HEK293 (cell line): ENCODE measurements at regions not wholly inside any gene's neighbourhood (a gene's known extent, or its start where the extent isn't known, plus 50 kb on each side); places are given as distances from the start of the nearest gene placed in this dataset.

ENCODE experiments used
- CTCF ChIA-PET: fragments of 350-600 bp; formaldehyde crosslinking; extraction: SDS; loops from one replicate; lab custom pipeline; 2021; ENCODE audit warnings: antibody characterized with exemption; lab: Yijun Ruan, JAX
- POLR2A ChIA-PET: fragments of 300-600 bp; formaldehyde crosslinking; extraction: SDS; loops from one replicate; lab custom pipeline; 2020; ENCODE audit warnings: antibody characterized with exemption, inconsistent platforms; lab: Yijun Ruan, JAX
- H3K27ac ChIP-seq: fragments of 200-500 bp; sonication (Bioruptor generic); 2 replicates; pipeline ENCODE4 v1.5.1; 2014; ENCODE audit warnings: low read depth, low read length, control low read depth, inconsistent platforms; ENCODE audit errors: extremely low read depth
- H3K36me3 ChIP-seq, 2 experiments: fragments of 200-500 bp in 1 of 2; sonication (Bioruptor generic) in 1 of 2; 1 replicate in 1 of 2; 2 replicates in 1 of 2; pipeline ENCODE4 v1.5.1; 2014 to 2017; ENCODE audit warnings: inconsistent platforms in 2 of 2, low read length in 2 of 2; ENCODE audit not compliant: control insufficient read depth in 2 of 2, insufficient read depth in 1 of 2
- H3K4me1 ChIP-seq: fragments of 200-500 bp; sonication (Bioruptor generic); 2 replicates; pipeline ENCODE4 v1.5.1; 2014; ENCODE audit warnings: mild to moderate bottlenecking, low read length, inconsistent platforms; ENCODE audit not compliant: control insufficient read depth, insufficient read depth
- H3K4me3 ChIP-seq: 2 replicates; pipeline ENCODE4 v1.5.1; 2011; ENCODE audit warnings: low read depth, mild to moderate bottlenecking, control low read depth, low read length, moderate library complexity
- H3K9me3 ChIP-seq: fragments of 200-500 bp; sonication (Bioruptor generic); 2 replicates; pipeline ENCODE4 v1.5.1; 2014; ENCODE audit warnings: low read depth, low read length, inconsistent platforms; ENCODE audit not compliant: control insufficient read depth, insufficient read depth
- PRDM1 ChIP-seq: fragments of 450-650 bp; formaldehyde crosslinking; IDR thresholded peaks from 2 replicates; pipeline ENCODE4; 2016; ENCODE audit warnings: missing biosample characterization, missing genetic modification characterization
- REPIN1 ChIP-seq: fragments of 450-650 bp; formaldehyde crosslinking; IDR thresholded peaks from 2 replicates; pipeline ENCODE4 v1.5.1; 2017; ENCODE audit warnings: missing biosample characterization, missing genetic modification characterization, low read depth
- ZBTB8A ChIP-seq: fragments of 450-650 bp; formaldehyde crosslinking; IDR thresholded peaks from 2 replicates; pipeline ENCODE4 v1.5.1; 2016; ENCODE audit warnings: missing biosample characterization, missing genetic modification characterization
- ZFP41 ChIP-seq: fragments of 450-650 bp; formaldehyde crosslinking; IDR thresholded peaks from 2 replicates; pipeline ENCODE4 v1.5.1; 2016; ENCODE audit warnings: missing biosample characterization, missing genetic modification characterization, borderline replicate concordance
- ZNF146 ChIP-seq: fragments of 450-650 bp; formaldehyde crosslinking; IDR thresholded peaks from 2 replicates; pipeline ENCODE4 v1.5.1; 2016; ENCODE audit warnings: missing biosample characterization, missing genetic modification characterization
- ZNF184 ChIP-seq: fragments of 450-650 bp; IDR thresholded peaks from 2 replicates; pipeline ENCODE4 v1.5.1; 2018; ENCODE audit warnings: missing biosample characterization, mild to moderate bottlenecking, missing genetic modification characterization
- ZNF248 ChIP-seq: fragments of 450-650 bp; formaldehyde crosslinking; IDR thresholded peaks from 2 replicates; pipeline ENCODE4 v1.5.1; 2017; ENCODE audit warnings: missing biosample characterization, missing genetic modification characterization
- ZNF350 ChIP-seq: fragments of 450-650 bp; formaldehyde crosslinking; IDR thresholded peaks from 2 replicates; pipeline ENCODE4 v1.5.0; 2017; ENCODE audit warnings: missing biosample characterization, mild to moderate bottlenecking, missing genetic modification characterization
- ZNF37A ChIP-seq: fragments of 450-650 bp; IDR thresholded peaks from 2 replicates; pipeline ENCODE4 v1.5.1; 2018; ENCODE audit warnings: missing biosample characterization, missing genetic modification characterization
- ZNF391 ChIP-seq: fragments of 450-650 bp; formaldehyde crosslinking; IDR thresholded peaks from 2 replicates; pipeline ENCODE4 v1.5.1; 2016; ENCODE audit warnings: low read depth, missing biosample characterization, missing genetic modification characterization, borderline replicate concordance
- ZNF416 ChIP-seq: fragments of 450-650 bp; formaldehyde crosslinking; IDR thresholded peaks from 2 replicates; pipeline ENCODE4 v1.5.1; 2016; ENCODE audit warnings: missing biosample characterization, missing genetic modification characterization
- ZNF571 ChIP-seq: fragments of 450-650 bp; formaldehyde crosslinking; IDR thresholded peaks from 2 replicates; pipeline ENCODE4 v1.5.0; 2017; ENCODE audit warnings: missing biosample characterization, missing genetic modification characterization
- ZNF701 ChIP-seq: fragments of 450-650 bp; formaldehyde crosslinking; IDR thresholded peaks from 2 replicates; pipeline ENCODE4 v1.5.1; 2016; ENCODE audit warnings: missing biosample characterization, missing genetic modification characterization
- ZNF837 ChIP-seq: fragments of 450-650 bp; formaldehyde crosslinking; IDR thresholded peaks from 2 replicates; pipeline ENCODE4 v1.5.1; 2016; ENCODE audit warnings: missing biosample characterization, missing genetic modification characterization
- TF ChIP-seq, protein P1 (sequence below): fragments of 450-650 bp; formaldehyde crosslinking; IDR thresholded peaks from 2 replicates; pipeline ENCODE4 v1.5.1; 2016; ENCODE audit warnings: missing biosample characterization, missing genetic modification characterization
- TF ChIP-seq, protein P2 (sequence below): fragments of 450-650 bp; formaldehyde crosslinking; IDR thresholded peaks from 2 replicates; pipeline ENCODE4 v1.5.1; 2016; ENCODE audit warnings: missing biosample characterization, missing genetic modification characterization
- TF ChIP-seq, protein P3 (sequence below): fragments of 450-650 bp; formaldehyde crosslinking; IDR thresholded peaks from 2 replicates; pipeline ENCODE4 v1.5.1; 2016; ENCODE audit warnings: missing biosample characterization, missing genetic modification characterization
- TF ChIP-seq, protein P4 (sequence below): fragments of 450-650 bp; formaldehyde crosslinking; IDR thresholded peaks from 2 replicates; pipeline ENCODE4 v1.5.1; 2016; ENCODE audit warnings: missing biosample characterization, missing genetic modification characterization
- TF ChIP-seq, protein P5 (sequence below): fragments of 450-650 bp; formaldehyde crosslinking; IDR thresholded peaks from 2 replicates; pipeline ENCODE4 v1.5.1; 2017; ENCODE audit warnings: missing biosample characterization, missing genetic modification characterization
- TF ChIP-seq, protein P6 (sequence below): fragments of 450-650 bp; formaldehyde crosslinking; IDR thresholded peaks from 2 replicates; pipeline ENCODE4 v1.5.1; 2016; ENCODE audit warnings: missing biosample characterization, missing genetic modification characterization

DNA sequence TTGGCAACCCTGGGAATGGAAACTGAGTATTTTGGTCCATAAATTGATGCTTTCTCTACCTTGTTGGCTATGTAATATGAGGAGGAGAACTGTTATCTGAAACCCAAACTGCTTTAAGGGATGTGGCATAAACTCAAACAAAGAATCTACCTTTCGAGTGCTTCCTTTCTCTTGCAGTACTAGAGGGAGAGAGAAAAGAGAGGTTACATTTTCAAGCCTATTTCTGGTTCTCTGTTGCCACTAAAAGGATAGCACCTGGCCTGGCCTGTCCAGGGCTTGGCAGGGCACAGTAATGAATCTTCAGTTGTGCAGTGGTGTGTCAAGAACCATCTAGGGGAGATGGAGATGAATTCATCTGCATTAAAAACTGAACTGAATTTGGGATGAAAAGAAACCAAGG is 308.6 kb downstream of the PTTG2 start (continued):
- TF ChIP-seq, protein P1, sequence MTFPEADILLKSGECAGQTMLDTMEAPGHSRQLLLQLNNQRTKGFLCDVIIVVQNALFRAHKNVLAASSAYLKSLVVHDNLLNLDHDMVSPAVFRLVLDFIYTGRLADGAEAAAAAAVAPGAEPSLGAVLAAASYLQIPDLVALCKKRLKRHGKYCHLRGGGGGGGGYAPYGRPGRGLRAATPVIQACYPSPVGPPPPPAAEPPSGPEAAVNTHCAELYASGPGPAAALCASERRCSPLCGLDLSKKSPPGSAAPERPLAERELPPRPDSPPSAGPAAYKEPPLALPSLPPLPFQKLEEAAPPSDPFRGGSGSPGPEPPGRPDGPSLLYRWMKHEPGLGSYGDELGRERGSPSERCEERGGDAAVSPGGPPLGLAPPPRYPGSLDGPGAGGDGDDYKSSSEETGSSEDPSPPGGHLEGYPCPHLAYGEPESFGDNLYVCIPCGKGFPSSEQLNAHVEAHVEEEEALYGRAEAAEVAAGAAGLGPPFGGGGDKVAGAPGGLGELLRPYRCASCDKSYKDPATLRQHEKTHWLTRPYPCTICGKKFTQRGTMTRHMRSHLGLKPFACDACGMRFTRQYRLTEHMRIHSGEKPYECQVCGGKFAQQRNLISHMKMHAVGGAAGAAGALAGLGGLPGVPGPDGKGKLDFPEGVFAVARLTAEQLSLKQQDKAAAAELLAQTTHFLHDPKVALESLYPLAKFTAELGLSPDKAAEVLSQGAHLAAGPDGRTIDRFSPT (tag by site-specific recombination), result no peak

DNA sequence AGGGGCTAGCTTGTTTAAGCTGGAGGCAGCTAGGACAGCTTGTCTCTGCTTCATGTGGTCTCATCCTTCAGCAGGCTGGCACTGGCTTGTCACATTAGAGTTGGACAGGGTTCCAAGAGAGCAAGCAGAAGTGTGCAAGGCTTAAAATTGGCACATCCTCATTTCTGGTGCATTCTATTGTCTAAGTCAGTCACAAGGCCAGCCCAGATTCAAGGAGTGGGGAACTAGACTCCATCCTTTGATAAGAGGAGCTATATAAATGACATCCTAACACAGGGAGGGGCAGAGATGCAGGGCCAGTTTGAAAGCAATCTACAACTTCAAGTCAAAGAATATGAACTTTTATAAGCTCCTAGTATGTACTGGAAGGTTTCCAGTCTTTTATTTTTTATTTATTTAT is 313.2 kb downstream of the PTTG2 start:
- ChIA-PET POLR2A (no interaction called here), CTCF (interaction anchor here (1.3 kb wide), 1 partner anchor 94 kb away, joined by 7 read pairs; no protein-coding TSS in a partner anchor)
- H3K9me3 ChIP-seq, result no peaks in the 10 kb centered on the region
- H3K36me3 ChIP-seq, result no peaks in the 10 kb centered on the region
- H3K27ac ChIP-seq, result no peak overlapping the region
- H3K4me3 ChIP-seq, result no peak overlapping the region
- no peaks in the 10 kb centered on the region; the same call in 1 of the 2 replicates for H3K4me1 ChIP-seq
- TF ChIP-seq, protein P2, sequence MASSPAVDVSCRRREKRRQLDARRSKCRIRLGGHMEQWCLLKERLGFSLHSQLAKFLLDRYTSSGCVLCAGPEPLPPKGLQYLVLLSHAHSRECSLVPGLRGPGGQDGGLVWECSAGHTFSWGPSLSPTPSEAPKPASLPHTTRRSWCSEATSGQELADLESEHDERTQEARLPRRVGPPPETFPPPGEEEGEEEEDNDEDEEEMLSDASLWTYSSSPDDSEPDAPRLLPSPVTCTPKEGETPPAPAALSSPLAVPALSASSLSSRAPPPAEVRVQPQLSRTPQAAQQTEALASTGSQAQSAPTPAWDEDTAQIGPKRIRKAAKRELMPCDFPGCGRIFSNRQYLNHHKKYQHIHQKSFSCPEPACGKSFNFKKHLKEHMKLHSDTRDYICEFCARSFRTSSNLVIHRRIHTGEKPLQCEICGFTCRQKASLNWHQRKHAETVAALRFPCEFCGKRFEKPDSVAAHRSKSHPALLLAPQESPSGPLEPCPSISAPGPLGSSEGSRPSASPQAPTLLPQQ (tag by site-specific recombination), result no peak
- TF ChIP-seq PRDM1, result no peak
- TF ChIP-seq REPIN1 (tag by site-specific recombination), result no peak
- TF ChIP-seq, protein P3, sequence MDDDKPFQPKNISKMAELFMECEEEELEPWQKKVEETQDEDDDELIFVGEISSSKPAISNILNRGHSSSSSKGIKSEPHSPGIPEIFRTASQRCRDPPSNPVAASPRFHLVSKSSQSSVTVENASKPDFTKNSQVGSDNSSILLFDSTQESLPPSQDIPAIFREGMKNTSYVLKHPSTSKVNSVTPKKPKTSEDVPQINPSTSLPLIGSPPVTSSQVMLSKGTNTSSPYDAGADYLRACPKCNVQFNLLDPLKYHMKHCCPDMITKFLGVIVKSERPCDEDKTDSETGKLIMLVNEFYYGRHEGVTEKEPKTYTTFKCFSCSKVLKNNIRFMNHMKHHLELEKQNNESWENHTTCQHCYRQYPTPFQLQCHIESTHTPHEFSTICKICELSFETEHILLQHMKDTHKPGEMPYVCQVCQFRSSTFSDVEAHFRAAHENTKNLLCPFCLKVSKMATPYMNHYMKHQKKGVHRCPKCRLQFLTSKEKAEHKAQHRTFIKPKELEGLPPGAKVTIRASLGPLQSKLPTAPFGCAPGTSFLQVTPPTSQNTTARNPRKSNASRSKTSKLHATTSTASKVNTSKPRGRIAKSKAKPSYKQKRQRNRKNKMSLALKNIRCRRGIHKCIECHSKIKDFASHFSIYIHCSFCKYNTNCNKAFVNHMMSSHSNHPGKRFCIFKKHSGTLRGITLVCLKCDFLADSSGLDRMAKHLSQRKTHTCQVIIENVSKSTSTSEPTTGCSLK (tag by site-specific recombination), result no peak
- TF ChIP-seq, protein P4, sequence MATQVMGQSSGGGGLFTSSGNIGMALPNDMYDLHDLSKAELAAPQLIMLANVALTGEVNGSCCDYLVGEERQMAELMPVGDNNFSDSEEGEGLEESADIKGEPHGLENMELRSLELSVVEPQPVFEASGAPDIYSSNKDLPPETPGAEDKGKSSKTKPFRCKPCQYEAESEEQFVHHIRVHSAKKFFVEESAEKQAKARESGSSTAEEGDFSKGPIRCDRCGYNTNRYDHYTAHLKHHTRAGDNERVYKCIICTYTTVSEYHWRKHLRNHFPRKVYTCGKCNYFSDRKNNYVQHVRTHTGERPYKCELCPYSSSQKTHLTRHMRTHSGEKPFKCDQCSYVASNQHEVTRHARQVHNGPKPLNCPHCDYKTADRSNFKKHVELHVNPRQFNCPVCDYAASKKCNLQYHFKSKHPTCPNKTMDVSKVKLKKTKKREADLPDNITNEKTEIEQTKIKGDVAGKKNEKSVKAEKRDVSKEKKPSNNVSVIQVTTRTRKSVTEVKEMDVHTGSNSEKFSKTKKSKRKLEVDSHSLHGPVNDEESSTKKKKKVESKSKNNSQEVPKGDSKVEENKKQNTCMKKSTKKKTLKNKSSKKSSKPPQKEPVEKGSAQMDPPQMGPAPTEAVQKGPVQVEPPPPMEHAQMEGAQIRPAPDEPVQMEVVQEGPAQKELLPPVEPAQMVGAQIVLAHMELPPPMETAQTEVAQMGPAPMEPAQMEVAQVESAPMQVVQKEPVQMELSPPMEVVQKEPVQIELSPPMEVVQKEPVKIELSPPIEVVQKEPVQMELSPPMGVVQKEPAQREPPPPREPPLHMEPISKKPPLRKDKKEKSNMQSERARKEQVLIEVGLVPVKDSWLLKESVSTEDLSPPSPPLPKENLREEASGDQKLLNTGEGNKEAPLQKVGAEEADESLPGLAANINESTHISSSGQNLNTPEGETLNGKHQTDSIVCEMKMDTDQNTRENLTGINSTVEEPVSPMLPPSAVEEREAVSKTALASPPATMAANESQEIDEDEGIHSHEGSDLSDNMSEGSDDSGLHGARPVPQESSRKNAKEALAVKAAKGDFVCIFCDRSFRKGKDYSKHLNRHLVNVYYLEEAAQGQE, result no peak
- TF ChIP-seq ZNF391 (tag by site-specific recombination), result no peak
- no peak for TF ChIP-seq ZNF350 (tag by site-specific recombination)
- no peak for TF ChIP-seq ZBTB8A (tag by site-specific recombination)
- TF ChIP-seq, protein P5, sequence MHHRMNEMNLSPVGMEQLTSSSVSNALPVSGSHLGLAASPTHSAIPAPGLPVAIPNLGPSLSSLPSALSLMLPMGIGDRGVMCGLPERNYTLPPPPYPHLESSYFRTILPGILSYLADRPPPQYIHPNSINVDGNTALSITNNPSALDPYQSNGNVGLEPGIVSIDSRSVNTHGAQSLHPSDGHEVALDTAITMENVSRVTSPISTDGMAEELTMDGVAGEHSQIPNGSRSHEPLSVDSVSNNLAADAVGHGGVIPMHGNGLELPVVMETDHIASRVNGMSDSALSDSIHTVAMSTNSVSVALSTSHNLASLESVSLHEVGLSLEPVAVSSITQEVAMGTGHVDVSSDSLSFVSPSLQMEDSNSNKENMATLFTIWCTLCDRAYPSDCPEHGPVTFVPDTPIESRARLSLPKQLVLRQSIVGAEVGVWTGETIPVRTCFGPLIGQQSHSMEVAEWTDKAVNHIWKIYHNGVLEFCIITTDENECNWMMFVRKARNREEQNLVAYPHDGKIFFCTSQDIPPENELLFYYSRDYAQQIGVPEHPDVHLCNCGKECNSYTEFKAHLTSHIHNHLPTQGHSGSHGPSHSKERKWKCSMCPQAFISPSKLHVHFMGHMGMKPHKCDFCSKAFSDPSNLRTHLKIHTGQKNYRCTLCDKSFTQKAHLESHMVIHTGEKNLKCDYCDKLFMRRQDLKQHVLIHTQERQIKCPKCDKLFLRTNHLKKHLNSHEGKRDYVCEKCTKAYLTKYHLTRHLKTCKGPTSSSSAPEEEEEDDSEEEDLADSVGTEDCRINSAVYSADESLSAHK (tag by site-specific recombination), result no peak
- no peak for TF ChIP-seq ZNF37A (tag by site-specific recombination)
- no peak for TF ChIP-seq ZNF416
- no peak for TF ChIP-seq ZNF571 (tag by site-specific recombination)
- TF ChIP-seq ZNF146 (tag by site-specific recombination), result no peak
- TF ChIP-seq ZFP41, result no peak
- no peak for TF ChIP-seq ZNF184 (tag by site-specific recombination)
- no peak for TF ChIP-seq ZNF701 (tag by site-specific recombination)
- TF ChIP-seq ZNF248 (tag by site-specific recombination), result no peak
- TF ChIP-seq, protein P6, sequence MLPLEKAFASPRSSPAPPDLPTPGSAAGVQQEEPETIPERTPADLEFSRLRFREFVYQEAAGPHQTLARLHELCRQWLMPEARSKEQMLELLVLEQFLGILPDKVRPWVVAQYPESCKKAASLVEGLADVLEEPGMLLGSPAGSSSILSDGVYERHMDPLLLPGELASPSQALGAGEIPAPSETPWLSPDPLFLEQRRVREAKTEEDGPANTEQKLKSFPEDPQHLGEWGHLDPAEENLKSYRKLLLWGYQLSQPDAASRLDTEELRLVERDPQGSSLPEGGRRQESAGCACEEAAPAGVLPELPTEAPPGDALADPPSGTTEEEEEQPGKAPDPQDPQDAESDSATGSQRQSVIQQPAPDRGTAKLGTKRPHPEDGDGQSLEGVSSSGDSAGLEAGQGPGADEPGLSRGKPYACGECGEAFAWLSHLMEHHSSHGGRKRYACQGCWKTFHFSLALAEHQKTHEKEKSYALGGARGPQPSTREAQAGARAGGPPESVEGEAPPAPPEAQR, result no peak
- no peak for TF ChIP-seq ZNF837 (tag by site-specific recombination)
- TF ChIP-seq, all 188 proteins: peak for 0
